ENCODE measurements at regions not wholly inside any gene's neighbourhood (a gene's known extent, or its start where the extent isn't known, plus 50 kb on each side); places are given as distances from the start of the nearest gene placed in this dataset.

DNA sequence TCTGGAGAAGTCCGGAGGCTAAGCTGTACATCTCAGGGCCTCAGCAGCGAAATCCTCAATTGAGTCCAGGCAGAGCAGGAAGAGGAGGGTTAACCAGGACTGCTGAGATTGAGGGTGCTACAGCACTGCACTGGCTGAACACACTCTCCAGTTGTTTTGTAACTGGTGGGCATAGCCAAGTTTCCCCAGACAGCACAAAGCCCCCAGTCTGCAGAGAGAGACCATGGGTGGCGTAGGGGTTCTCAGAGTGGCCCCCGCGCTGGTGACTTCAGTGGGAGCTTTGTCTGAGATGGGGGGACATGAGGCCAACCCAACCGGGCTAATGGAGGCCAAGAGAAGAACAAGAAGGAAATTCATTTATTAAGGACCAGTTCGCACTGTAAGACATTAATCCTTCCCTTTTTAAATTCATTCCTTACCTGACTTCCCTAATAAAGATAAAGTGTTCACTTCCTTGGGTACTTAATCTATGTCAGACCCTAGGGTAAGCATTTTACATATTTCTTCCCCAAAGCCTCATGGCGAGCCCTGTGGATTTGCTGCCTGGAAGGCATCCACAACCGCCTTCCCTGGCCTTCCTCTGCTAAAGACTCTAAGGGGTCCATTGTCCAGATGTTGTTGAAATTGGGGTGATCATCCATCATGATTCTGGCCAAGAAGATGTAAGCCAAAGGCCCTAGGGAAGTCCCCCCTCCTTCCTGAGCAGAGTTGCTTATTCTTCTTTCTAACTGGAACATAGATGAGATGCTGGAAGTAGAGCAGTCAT lies 121.4 kb upstream of the CHST15 start:
- no peak for TF ChIP-seq CTCF (conservative IDR thresholded peaks at IDR 0.05; ENCODE audit: low read length)
- no peak for TF ChIP-seq EZH2phosphoT487 (IDR thresholded peaks at IDR 0.05; ENCODE audit: borderline replicate concordance, low read depth, low read length)
